NK-92 treated with Interleukin-12 subunit alpha and Interleukin-12 subunit beta, amount 100 ng/mL, for 24 hours (cell line): ENCODE measurements at regions not wholly inside any gene's neighbourhood (a gene's known extent, or its start where the extent isn't known, plus 50 kb on each side); places are given as distances from the start of the nearest gene placed in this dataset.

Experiments used
- DNase-seq: peaks from one replicate; lab custom pipeline; 2025; lab: John Stamatoyannopoulos, UW

GRCh38 chr1:75083223-75083622 lies 51.0 kb upstream of the LHX8 start:
- DNase-seq = no peak

- DNase-seq = no peak
Measured at GRCh38 chr1:75083848-75084514, 50.2 kb upstream of the LHX8 start.
